H1 (cell line): ENCODE measurements at regions not wholly inside any gene's neighbourhood (a gene's known extent, or its start where the extent isn't known, plus 50 kb on each side); places are given as distances from the start of the nearest gene placed in this dataset.

ENCODE experiments used
- ATF2 ChIP-seq: IDR thresholded peaks from 2 replicates; pipeline ENCODE4 v1.6.1; 2012; ENCODE audit warnings: low read length, inconsistent platforms
- BRCA1 ChIP-seq: IDR thresholded peaks from 2 replicates; pipeline ENCODE4 v1.6.1; 2012; ENCODE audit warnings: low read depth, low read length, improper control_type of control experiment
- CBX8 ChIP-seq: fragments of 300-800, 300-1000 bp; sonication (generic); IDR thresholded peaks from 2 replicates; pipeline ENCODE4 v1.7.1; 2016; ENCODE audit warnings: low read depth, low read length, borderline replicate concordance
- EP300 ChIP-seq, 2 experiments: IDR thresholded peaks; 1 replicate in 1 of 2; 2 replicates in 1 of 2; pipeline ENCODE4 v1.6.1; 2011 to 2012; ENCODE audit warnings: low read depth in 2 of 2, low read length in 2 of 2, mild to moderate bottlenecking in 2 of 2, borderline replicate concordance in 1 of 2, inconsistent platforms in 1 of 2, moderate library complexity in 1 of 2
- MAX ChIP-seq: IDR thresholded peaks from 2 replicates; pipeline ENCODE4 v1.6.1; 2012; ENCODE audit warnings: inconsistent platforms
- RBBP5 ChIP-seq: IDR thresholded peaks from 2 replicates; pipeline ENCODE4 v1.7.1; 2012; ENCODE audit warnings: low read depth, mild to moderate bottlenecking, inconsistent platforms, low read length, moderate library complexity, borderline replicate concordance
- SRF ChIP-seq: IDR thresholded peaks from 2 replicates; pipeline ENCODE4 v1.6.1; 2011; ENCODE audit warnings: mild to moderate bottlenecking, low read depth, low read length, moderate library complexity

GRCh38 chr6:9431945-9432344 lies 982.9 kb downstream of the TFAP2A start (continued):
- no peak for TF ChIP-seq SRF
- TF ChIP-seq CBX8 = no peak
- TF ChIP-seq MAX = no peak
- no peak for TF ChIP-seq EP300 (IDR thresholded peaks at IDR 0.05; ENCODE audit: borderline replicate concordance in 1 of 2, low read depth in 2 of 2, low read length in 2 of 2)
- TF ChIP-seq RBBP5 = no peak
- TF ChIP-seq ATF2 = no peak
- TF ChIP-seq BRCA1 = no peak
